GM12878 (cell line): ENCODE measurements at regions not wholly inside any gene's neighbourhood (a gene's known extent, or its start where the extent isn't known, plus 50 kb on each side); places are given as distances from the start of the nearest gene placed in this dataset.

Source experiments
- ATAC-seq: fragments of 200-7000 bp; cut with Tn5 transposase; 3 replicates; pipeline ENCODE4 v1.9.1; 2020; ENCODE audit warnings: mild to moderate bottlenecking, moderate library complexity
- BruUV-seq: library from RNA; stranded (reverse); fragments of 400-500 nt; replicated peaks from 2 replicates; lab custom pipeline; 2021; lab: Mats Ljungman, UMichigan
- CTCF ChIA-PET: fragments of 300-600 bp; sonication (Branson Sonifier 250); formaldehyde crosslinking; extraction: SDS; loops from one replicate; lab custom pipeline; 2021; ENCODE audit warnings: inconsistent platforms; lab: Yijun Ruan, JAX
- POLR2A ChIA-PET: fragments of 350-600 bp; formaldehyde crosslinking; extraction: SDS; loops from one replicate; lab custom pipeline; 2021; ENCODE audit warnings: inconsistent platforms; lab: Charles Lee
- RAD21 ChIA-PET: fragments of 300-600 bp; sonication (Branson Sonifier 250); formaldehyde crosslinking; loops from one replicate; lab custom pipeline; 2023; ENCODE audit warnings: antibody characterized with exemption; ENCODE audit not compliant: unreplicated experiment; lab: Charles Lee
- SMC1A ChIA-PET: fragments of 300-600 bp; sonication (Branson Sonifier 250); formaldehyde crosslinking; loops from one replicate; lab custom pipeline; 2023; ENCODE audit not compliant: unreplicated experiment, uncharacterized antibody; lab: Charles Lee
- DNase-seq: peaks from one replicate; pipeline ENCODE4 v3.0.0-alpha.2; 2011; ENCODE audit warnings: low read depth, low spot score
- FAIRE-seq: peaks from 3 replicates; lab custom pipeline; 2011; peaks lifted over from hg19 to GRCh38; lab: Jason Lieb, UNC
- H2AFZ ChIP-seq: 2 replicates; pipeline ENCODE4 v1.6.0; 2011; ENCODE audit warnings: low read depth, low read length, control low read depth; ENCODE audit not compliant: control insufficient read depth
- H3K27ac ChIP-seq: 2 replicates; pipeline ENCODE4 v1.5.1; 2011; ENCODE audit warnings: control low read depth; ENCODE audit not compliant: control insufficient read depth, insufficient read depth
- H3K27me3 ChIP-seq, 2 experiments: replicated peaks in 1 of 2; 2 replicates each; pipeline versions ENCODE4 v1.6.0 to v1.6.1; 2011; ENCODE audit warnings: low read length in 1 of 2; ENCODE audit not compliant: control insufficient read depth in 2 of 2, insufficient read depth in 2 of 2
- H3K36me3 ChIP-seq, 2 experiments: 2 replicates each; pipeline ENCODE4 v1.5.1; 2011; ENCODE audit warnings: low read length in 1 of 2; ENCODE audit not compliant: control insufficient read depth in 2 of 2, insufficient read depth in 2 of 2
- H3K4me1 ChIP-seq: 2 replicates; pipeline ENCODE4 v1.6.1; 2011; ENCODE audit warnings: mild to moderate bottlenecking, low read length, moderate library complexity, mixed read lengths; ENCODE audit not compliant: control insufficient read depth, insufficient read depth
- H3K4me2 ChIP-seq: 2 replicates; pipeline ENCODE4 v1.6.0; 2011; ENCODE audit warnings: control low read depth; ENCODE audit not compliant: control insufficient read depth, insufficient read depth
- H3K4me3 ChIP-seq: fragments of 200-600 bp; sonication (generic); 2 replicates; pipeline ENCODE4 v1.5.1; 2016
- H3K79me2 ChIP-seq: 2 replicates; pipeline ENCODE4 v1.6.0; 2011; ENCODE audit warnings: low read length; ENCODE audit not compliant: control insufficient read depth, insufficient read depth
- H3K9ac ChIP-seq: 2 replicates; pipeline ENCODE4 v1.8.0; 2011; ENCODE audit warnings: low read length, control low read depth, mixed read lengths; ENCODE audit not compliant: control insufficient read depth, insufficient read depth
- H3K9me3 ChIP-seq: replicated peaks from 3 replicates; pipeline ENCODE4 v1.5.1; 2011; ENCODE audit warnings: mild to moderate bottlenecking, low read length; ENCODE audit not compliant: control insufficient read depth, insufficient read depth
- H4K20me1 ChIP-seq: 2 replicates; pipeline ENCODE4 v1.6.0; 2011; ENCODE audit not compliant: control insufficient read depth, insufficient read depth
- ATF3 ChIP-seq: IDR thresholded peaks from 2 replicates; pipeline ENCODE4 v1.6.1; 2011; ENCODE audit warnings: low read depth, mild to moderate bottlenecking, low read length, moderate library complexity, borderline replicate concordance; ENCODE audit errors: extremely low read depth
- ETV6 ChIP-seq, 2 experiments: fragments of 450-650 bp in 1 of 2; IDR thresholded peaks in 1 of 2; conservative IDR thresholded peaks in 1 of 2; 2 replicates each; pipeline ENCODE4 v1.6.1; 2014; ENCODE audit warnings: antibody characterized with exemption in 1 of 2, borderline replicate concordance in 1 of 2, low read depth in 1 of 2, mild to moderate bottlenecking in 1 of 2, moderate library complexity in 1 of 2
- LARP7 ChIP-seq: fragments of 450-650 bp; IDR thresholded peaks from 2 replicates; pipeline ENCODE4 v1.6.1; 2017; ENCODE audit warnings: mild to moderate bottlenecking
- MTA3 ChIP-seq: IDR thresholded peaks from 2 replicates; pipeline ENCODE4 v1.6.1; 2012; ENCODE audit warnings: low read length, inconsistent platforms, borderline replicate concordance
- MXI1 ChIP-seq: fragments of 150-350 bp; IDR thresholded peaks from 2 replicates; pipeline ENCODE4 v1.6.1; 2011; ENCODE audit warnings: low read depth, mild to moderate bottlenecking, inconsistent platforms, low read length, improper control_type of control experiment
- RAD51 ChIP-seq: fragments of 450-650 bp; IDR thresholded peaks from 2 replicates; pipeline ENCODE4 v1.6.1; 2016; ENCODE audit warnings: moderate library complexity, mild to moderate bottlenecking, inconsistent platforms
- RUNX3 ChIP-seq: IDR thresholded peaks from 2 replicates; pipeline ENCODE4 v1.6.1; 2012; ENCODE audit warnings: low read length, inconsistent platforms
- SMAD5 ChIP-seq: IDR thresholded peaks from 2 replicates; pipeline ENCODE4 v1.6.1; 2016; ENCODE audit warnings: antibody characterized with exemption, low read depth
- SPI1 ChIP-seq: IDR thresholded peaks from 2 replicates; pipeline ENCODE4 v1.6.1; 2011; ENCODE audit warnings: low read depth, mild to moderate bottlenecking, low read length, moderate library complexity, borderline replicate concordance; ENCODE audit not compliant: insufficient read depth
- SREBF1 ChIP-seq: IDR thresholded peaks from 2 replicates; pipeline ENCODE4 v1.6.1; 2012; ENCODE audit warnings: mild to moderate bottlenecking, low read length
- ZBTB40 ChIP-seq: fragments of 450-650 bp; IDR thresholded peaks from 2 replicates; pipeline ENCODE4 v1.6.1; 2016; ENCODE audit warnings: mild to moderate bottlenecking, moderate library complexity, borderline replicate concordance
- WGBS: methylation state at CpG from one replicate; pipeline ENCODE4 v1.1.6; 2016; ENCODE audit warnings: low lambda C conversion rate; ENCODE audit not compliant: insufficient replicate concordance, insufficient coverage; ENCODE audit errors: missing lambda C conversion rate; 5-methylcytosine and 5-hydroxymethylcytosine counted together
- in situ Hi-C: fragments of 300-500 bp; cut with MboI; formaldehyde crosslinking; loops from 9 replicates; pipeline ENCODE4 v1.14.3; 2018; ENCODE audit warnings: mixed read lengths
- intact Hi-C: fragments of 100-400 bp; cut with micrococcal nuclease; formaldehyde crosslinking; loops from one replicate; pipeline ENCODE4 v1.14.2; 2022; ENCODE audit not compliant: unreplicated experiment
- TF ChIP-seq, protein P1 (sequence below): fragments of 150-350 bp; IDR thresholded peaks from 2 replicates; pipeline ENCODE4 v1.6.1; 2016; ENCODE audit warnings: low read depth, low read length
- TF ChIP-seq, protein P2 (sequence below): fragments of 450-650 bp; IDR thresholded peaks from 2 replicates; pipeline ENCODE4 v1.6.1; 2018; ENCODE audit warnings: mild to moderate bottlenecking, low read depth, moderate library complexity; ENCODE audit not compliant: partially characterized antibody

DNA sequence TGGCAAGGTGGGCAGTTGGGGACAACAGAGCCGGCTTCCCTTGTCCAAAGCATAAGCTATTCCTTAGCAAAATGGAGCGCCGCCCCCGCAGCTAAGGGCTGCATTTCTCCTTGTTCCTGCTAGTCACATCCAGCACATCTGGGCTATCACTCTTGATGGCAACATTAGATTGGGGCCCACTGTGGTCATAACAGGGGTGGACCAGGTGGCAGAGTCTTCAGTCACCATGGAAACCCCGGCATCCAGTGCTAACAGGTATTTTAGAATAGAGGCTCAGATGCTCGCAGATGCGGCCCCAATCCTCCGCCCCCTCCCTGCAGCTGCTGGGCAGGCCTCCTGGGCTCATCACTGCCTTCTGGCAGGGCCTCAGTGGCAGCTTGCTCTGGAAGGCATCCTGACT, 125.9 kb downstream of the GPCPD1 start (continued):
- TF ChIP-seq, protein P1, sequence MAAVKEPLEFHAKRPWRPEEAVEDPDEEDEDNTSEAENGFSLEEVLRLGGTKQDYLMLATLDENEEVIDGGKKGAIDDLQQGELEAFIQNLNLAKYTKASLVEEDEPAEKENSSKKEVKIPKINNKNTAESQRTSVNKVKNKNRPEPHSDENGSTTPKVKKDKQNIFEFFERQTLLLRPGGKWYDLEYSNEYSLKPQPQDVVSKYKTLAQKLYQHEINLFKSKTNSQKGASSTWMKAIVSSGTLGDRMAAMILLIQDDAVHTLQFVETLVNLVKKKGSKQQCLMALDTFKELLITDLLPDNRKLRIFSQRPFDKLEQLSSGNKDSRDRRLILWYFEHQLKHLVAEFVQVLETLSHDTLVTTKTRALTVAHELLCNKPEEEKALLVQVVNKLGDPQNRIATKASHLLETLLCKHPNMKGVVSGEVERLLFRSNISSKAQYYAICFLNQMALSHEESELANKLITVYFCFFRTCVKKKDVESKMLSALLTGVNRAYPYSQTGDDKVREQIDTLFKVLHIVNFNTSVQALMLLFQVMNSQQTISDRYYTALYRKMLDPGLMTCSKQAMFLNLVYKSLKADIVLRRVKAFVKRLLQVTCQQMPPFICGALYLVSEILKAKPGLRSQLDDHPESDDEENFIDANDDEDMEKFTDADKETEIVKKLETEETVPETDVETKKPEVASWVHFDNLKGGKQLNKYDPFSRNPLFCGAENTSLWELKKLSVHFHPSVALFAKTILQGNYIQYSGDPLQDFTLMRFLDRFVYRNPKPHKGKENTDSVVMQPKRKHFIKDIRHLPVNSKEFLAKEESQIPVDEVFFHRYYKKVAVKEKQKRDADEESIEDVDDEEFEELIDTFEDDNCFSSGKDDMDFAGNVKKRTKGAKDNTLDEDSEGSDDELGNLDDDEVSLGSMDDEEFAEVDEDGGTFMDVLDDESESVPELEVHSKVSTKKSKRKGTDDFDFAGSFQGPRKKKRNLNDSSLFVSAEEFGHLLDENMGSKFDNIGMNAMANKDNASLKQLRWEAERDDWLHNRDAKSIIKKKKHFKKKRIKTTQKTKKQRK, result no peak
- TF ChIP-seq LARP7 (no peak), SREBF1 (no peak), ATF3 (no peak), MTA3 (no peak), RAD51 (no peak), SPI1 (no peak), SMAD5 (no peak)

DNA sequence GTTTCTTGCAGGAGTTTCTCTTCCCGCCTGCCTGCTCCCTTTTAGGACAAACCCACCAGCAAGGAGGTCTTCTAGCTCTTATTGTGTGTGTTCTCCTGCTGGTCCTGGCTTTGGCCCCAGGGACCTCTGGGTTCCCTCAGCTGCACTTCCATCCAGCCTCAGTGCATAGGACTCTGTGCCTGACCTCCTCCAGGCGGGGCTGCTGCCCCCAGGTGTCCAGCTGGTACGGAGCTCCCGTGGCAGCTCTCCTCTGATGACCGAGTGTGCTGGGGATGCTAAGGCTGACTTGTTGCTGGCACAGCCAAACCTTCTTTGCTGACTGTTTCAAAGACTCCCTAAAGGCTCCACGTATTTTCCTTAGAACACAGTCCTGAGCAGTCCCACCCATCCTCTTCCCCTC, 126.5 kb downstream of the GPCPD1 start:
- no TSS peak for BruUV-seq
- ChIA-PET RAD21 (no interaction called here), SMC1A (interaction anchor here (1.2 kb wide), 1 partner anchor 11 kb away, joined by 4 read pairs; no protein-coding TSS in a partner anchor), POLR2A (no interaction called here), CTCF (interaction anchor here (1.1 to 1.3 kb wide), 2 partner anchors 36 to 37 kb away, joined by 3 read pairs; no protein-coding TSS in a partner anchor)
- H3K9me3 ChIP-seq, result no peaks in the 10 kb centered on the region
- H4K20me1 ChIP-seq, result no peaks in the 10 kb centered on the region
- no peak for FAIRE-seq
- H3K36me3 ChIP-seq, result no peaks in the 10 kb centered on the region
- peaks cover 28% of the 10 kb centered on the region for H3K4me1 ChIP-seq
- no peaks in the 10 kb centered on the region for H3K27me3 ChIP-seq
- no peak for ATAC-seq
- H3K4me3 ChIP-seq, result no peak overlapping the region
- intact Hi-C loops (no loop called here), in situ Hi-C loops (no loop called here)
- no peak overlapping the region for H3K4me2 ChIP-seq
- H3K27ac ChIP-seq, result no peak overlapping the region
- DNase-seq, result no peak
- WGBS, result 51% methylated on average over 6 of the region's 6 CpGs
- H2AFZ ChIP-seq, result no peak overlapping the region
- no peaks in the 10 kb centered on the region for H3K79me2 ChIP-seq
- no peak overlapping the region for H3K9ac ChIP-seq
- TF ChIP-seq RUNX3, result no peak
- no peak for TF ChIP-seq ETV6 (conservative IDR thresholded peaks at IDR 0.05 in 1 of 2, IDR thresholded peaks at IDR 0.05 in 1 of 2; ENCODE audit: borderline replicate concordance in 1 of 2, low read depth in 1 of 2)
- TF ChIP-seq ZBTB40, result no peak
- TF ChIP-seq MXI1, result no peak
- TF ChIP-seq, protein P2, sequence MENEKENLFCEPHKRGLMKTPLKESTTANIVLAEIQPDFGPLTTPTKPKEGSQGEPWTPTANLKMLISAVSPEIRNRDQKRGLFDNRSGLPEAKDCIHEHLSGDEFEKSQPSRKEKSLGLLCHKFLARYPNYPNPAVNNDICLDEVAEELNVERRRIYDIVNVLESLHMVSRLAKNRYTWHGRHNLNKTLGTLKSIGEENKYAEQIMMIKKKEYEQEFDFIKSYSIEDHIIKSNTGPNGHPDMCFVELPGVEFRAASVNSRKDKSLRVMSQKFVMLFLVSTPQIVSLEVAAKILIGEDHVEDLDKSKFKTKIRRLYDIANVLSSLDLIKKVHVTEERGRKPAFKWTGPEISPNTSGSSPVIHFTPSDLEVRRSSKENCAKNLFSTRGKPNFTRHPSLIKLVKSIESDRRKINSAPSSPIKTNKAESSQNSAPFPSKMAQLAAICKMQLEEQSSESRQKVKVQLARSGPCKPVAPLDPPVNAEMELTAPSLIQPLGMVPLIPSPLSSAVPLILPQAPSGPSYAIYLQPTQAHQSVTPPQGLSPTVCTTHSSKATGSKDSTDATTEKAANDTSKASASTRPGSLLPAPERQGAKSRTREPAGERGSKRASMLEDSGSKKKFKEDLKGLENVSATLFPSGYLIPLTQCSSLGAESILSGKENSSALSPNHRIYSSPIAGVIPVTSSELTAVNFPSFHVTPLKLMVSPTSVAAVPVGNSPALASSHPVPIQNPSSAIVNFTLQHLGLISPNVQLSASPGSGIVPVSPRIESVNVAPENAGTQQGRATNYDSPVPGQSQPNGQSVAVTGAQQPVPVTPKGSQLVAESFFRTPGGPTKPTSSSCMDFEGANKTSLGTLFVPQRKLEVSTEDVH, result no peak
